ENCODE measurements at regions not wholly inside any gene's neighbourhood (a gene's known extent, or its start where the extent isn't known, plus 50 kb on each side); places are given as distances from the start of the nearest gene placed in this dataset.

GRCh38 chr1:109834951-109835350 lies 71.2 kb upstream of the EPS8L3 start (continued):
- no peak for TF ChIP-seq EZH2 (IDR thresholded peaks at IDR 0.05)

- Histone ChIP-seq H3K4me1 (ENCODE audit: control insufficient read depth in 1 of 2, insufficient read depth in 2 of 2, low read length in 2 of 2) (peaks cover 0 to 2% of the 10 kb centered on the region in 2 experiments; a peak in 2 of 4 replicates), H3K79me2 (ENCODE audit: insufficient read depth, low read length) (no peaks in the 10 kb centered on the region), H3K9me3 (ENCODE audit: control insufficient read depth in 1 of 2, insufficient read depth in 1 of 2, low read depth in 1 of 2, low read length in 2 of 2) (no peaks in the 10 kb centered on the region), H3K36me3 (ENCODE audit: control insufficient read depth in 1 of 2, insufficient read depth in 2 of 2, low read length in 2 of 2) (no peaks in the 10 kb centered on the region), H3K9ac (ENCODE audit: low read length) (no peak overlapping the region), H2AFZ (ENCODE audit: low read depth, low read length, poor library complexity, severe bottlenecking) (no peak overlapping the region), H3K27ac (ENCODE audit: low read depth, low read length) (no peak overlapping the region), H3K4me3 (replicated peaks in 1 of 2; ENCODE audit: low read depth in 1 of 2, low read length in 2 of 2) (no peak overlapping the region), H3K27me3 (ENCODE audit: insufficient read depth, low read length) (no peaks in the 10 kb centered on the region), H3K4me2 (ENCODE audit: low read length) (no peak overlapping the region), H3K9me2 (ENCODE audit: insufficient read depth) (no peaks in the 10 kb centered on the region), H4K20me1 (ENCODE audit: insufficient read depth) (no peaks in the 10 kb centered on the region)
- BruUV-seq (replicated peaks): no TSS peak
- DNase-seq (ENCODE audit: low read depth, low spot score) (no peak), ATAC-seq (no peak)
- ChIA-PET RAD21 (ENCODE audit: low non-redundant PET in 1 of 2, low total read pairs in 2 of 2, uncharacterized antibody in 2 of 2, unreplicated experiment in 2 of 2) (no interaction called here), CTCF (no interaction called here), POLR2A (no interaction called here)
- intact Hi-C loops (cut with micrococcal nuclease): no loop called here
- no peak for TF ChIP-seq SIN3A (IDR thresholded peaks at IDR 0.05; ENCODE audit: low read depth)
- TF ChIP-seq TCF7L2 (IDR thresholded peaks at IDR 0.05; ENCODE audit: borderline replicate concordance, extremely low read depth, insufficient read depth, insufficient read length): no peak
- no peak for TF ChIP-seq SP1 (IDR thresholded peaks at IDR 0.05; ENCODE audit: low read depth)
- TF ChIP-seq YY1 (IDR thresholded peaks at IDR 0.05; ENCODE audit: extremely low read depth, insufficient replicate concordance, low read depth, low read length): no peak
- TF ChIP-seq ZFX (IDR thresholded peaks at IDR 0.05): no peak
- TF ChIP-seq ZNF274 (IDR thresholded peaks at IDR 0.05; ENCODE audit: low read depth, low read length): no peak
- TF ChIP-seq EGR1 (IDR thresholded peaks at IDR 0.05; ENCODE audit: low read depth): no peak
- no peak for TF ChIP-seq POLR2A (IDR thresholded peaks at IDR 0.05; ENCODE audit: borderline replicate concordance, extremely low read depth, insufficient read depth, insufficient read length)
- no peak for TF ChIP-seq REST (IDR thresholded peaks at IDR 0.05; ENCODE audit: low read depth)
- no peak for TF ChIP-seq EZH2phosphoT487 (IDR thresholded peaks at IDR 0.05; ENCODE audit: borderline replicate concordance)
- TF ChIP-seq POLR2AphosphoS5 (IDR thresholded peaks at IDR 0.05; ENCODE audit: low read depth, low read length): no peak
- TF ChIP-seq CBX3 (IDR thresholded peaks at IDR 0.05; ENCODE audit: low read depth): no peak
- no peak for TF ChIP-seq EZH2 (IDR thresholded peaks at IDR 0.05)
- no peak for TF ChIP-seq CEBPB (IDR thresholded peaks at IDR 0.05; ENCODE audit: low read depth)
- TF ChIP-seq MAX (IDR thresholded peaks at IDR 0.05): no peak
- TF ChIP-seq ZBTB33 (IDR thresholded peaks at IDR 0.05; ENCODE audit: extremely low read depth, insufficient replicate concordance, low read length): no peak
- TF ChIP-seq ATF3 (IDR thresholded peaks at IDR 0.05): no peak
- no peak for TF ChIP-seq SRF (IDR thresholded peaks at IDR 0.05; ENCODE audit: low read depth)
Observed at GRCh38 chr1:109832945-109833344, 69.2 kb upstream of the EPS8L3 start.

Measured in HCT116 (cell line).